Lower leg skin (tissue), 3 donors: ENCODE measurements at regions not wholly inside any gene's neighbourhood (a gene's known extent, or its start where the extent isn't known, plus 50 kb on each side); places are given as distances from the start of the nearest gene placed in this dataset.

Experiments used
- CTCF ChIP-seq, 3 donors: fragments of 450-650 bp; IDR thresholded peaks; one replicate each; pipeline ENCODE4 v1.5.1; 2016; ENCODE audit warnings: antibody characterized with exemption in 3 of 3, mild to moderate bottlenecking in 3 of 3, moderate library complexity in 2 of 3
- POLR2A ChIP-seq, 2 donors: fragments of 450-650 bp; IDR thresholded peaks; one replicate each; pipeline ENCODE4 v1.6.1; 2016 to 2017; ENCODE audit warnings: antibody characterized with exemption in 2 of 2, mild to moderate bottlenecking in 1 of 2, moderate library complexity in 1 of 2

- TF ChIP-seq CTCF (IDR thresholded peaks at IDR 0.05): no peak
- no peak for TF ChIP-seq POLR2A (IDR thresholded peaks at IDR 0.05)
These were observed 127.4 kb upstream of the EGLN3 start for GRCh38 chr14:34078117-34078743.
